Suprapubic skin (tissue), 4 donors: ENCODE measurements at regions not wholly inside any gene's neighbourhood (a gene's known extent, or its start where the extent isn't known, plus 50 kb on each side); places are given as distances from the start of the nearest gene placed in this dataset.

Source experiments
- DNase-seq, 2 donors: peaks; one replicate each; pipeline ENCODE4 v3.0.0-alpha.2; 2019; ENCODE audit warnings: low spot score in 2 of 2
- H3K27ac ChIP-seq: fragments of 200-600 bp; sonication (generic); one replicate; pipeline ENCODE4 v1.5.1; 2019
- H3K27me3 ChIP-seq: fragments of 200-600 bp; sonication (generic); one replicate; pipeline ENCODE4 v1.5.1; 2019
- H3K36me3 ChIP-seq: fragments of 200-600 bp; sonication (generic); one replicate; pipeline ENCODE4 v1.5.1; 2019
- H3K4me1 ChIP-seq: fragments of 200-600 bp; sonication (generic); one replicate; pipeline ENCODE4 v1.5.1; 2019
- H3K4me3 ChIP-seq: fragments of 200-600 bp; sonication (generic); one replicate; pipeline ENCODE4 v1.5.1; 2019; ENCODE audit warnings: mild to moderate bottlenecking
- H3K9me3 ChIP-seq: fragments of 200-600 bp; sonication (generic); one replicate; pipeline ENCODE4 v1.5.1; 2019
- CTCF ChIP-seq, 2 donors: fragments of 200-600 bp in 1 of 2; fragments of 450-650 bp in 1 of 2; sonication (generic) in 1 of 2; IDR thresholded peaks; one replicate each; pipeline ENCODE4 v1.5.1; 2016 to 2019; ENCODE audit warnings: antibody characterized with exemption in 2 of 2, mild to moderate bottlenecking in 1 of 2, moderate library complexity in 1 of 2
- EP300 ChIP-seq: sonication (generic); formaldehyde crosslinking; IDR thresholded peaks from one replicate; pipeline ENCODE4 v1.6.1; 2017; ENCODE audit warnings: antibody characterized with exemption
- POLR2A ChIP-seq, 2 donors: fragments of 450-650 bp; IDR thresholded peaks; one replicate each; pipeline ENCODE4 v1.6.1; 2017; ENCODE audit warnings: antibody characterized with exemption in 2 of 2, mild to moderate bottlenecking in 2 of 2, moderate library complexity in 2 of 2
- POLR2AphosphoS5 ChIP-seq, 3 donors: sonication (generic); formaldehyde crosslinking; IDR thresholded peaks; one replicate each; pipeline ENCODE4 v1.6.1; 2017; ENCODE audit warnings: antibody characterized with exemption in 3 of 3
- WGBS: methylation state at CpG from one replicate; pipeline ENCODE4 v1.1.5; 2018; 5-methylcytosine and 5-hydroxymethylcytosine counted together

- Histone ChIP-seq H3K27me3 (no peaks in the 10 kb centered on the region), H3K36me3 (no peaks in the 10 kb centered on the region), H3K9me3 (no peaks in the 10 kb centered on the region), H3K27ac (no peak overlapping the region), H3K4me1 (no peaks in the 10 kb centered on the region), H3K4me3 (no peak overlapping the region)
- 82% methylated on average over 1 of the region's 1 CpG for WGBS
- DNase-seq = no peak
- TF ChIP-seq CTCF (IDR thresholded peaks at IDR 0.05) (no peak), POLR2A (IDR thresholded peaks at IDR 0.05) (no peak), POLR2AphosphoS5 (IDR thresholded peaks at IDR 0.05) (no peak), EP300 (no peak)
Measured at GRCh38 chr9:25556540-25556939, 121.7 kb downstream of the TUSC1 start.

- 65% methylated on average over 3 of the region's 3 CpGs for WGBS
- Histone ChIP-seq H3K9me3 (no peaks in the 10 kb centered on the region), H3K4me3 (no peak overlapping the region), H3K27me3 (no peaks in the 10 kb centered on the region), H3K4me1 (no peaks in the 10 kb centered on the region), H3K36me3 (no peaks in the 10 kb centered on the region), H3K27ac (no peak overlapping the region)
- DNase-seq = no peak
- TF ChIP-seq EP300 (no peak), POLR2A (IDR thresholded peaks at IDR 0.05) (no peak), POLR2AphosphoS5 (IDR thresholded peaks at IDR 0.05) (no peak), CTCF (IDR thresholded peaks at IDR 0.05) (no peak)
Measured at GRCh38 chr9:25548847-25549246, 129.4 kb downstream of the TUSC1 start.

GRCh38 chr9:25543806-25544205, 134.4 kb downstream of the TUSC1 start:
- 88% methylated on average over 7 of the region's 7 CpGs for WGBS
- TF ChIP-seq CTCF (IDR thresholded peaks at IDR 0.05) = no peak
- no peak for TF ChIP-seq EP300
- no peak for TF ChIP-seq POLR2A (IDR thresholded peaks at IDR 0.05)
- no peak for TF ChIP-seq POLR2AphosphoS5 (IDR thresholded peaks at IDR 0.05)
- no peak overlapping the region for H3K27ac ChIP-seq
- H3K36me3 ChIP-seq = no peaks in the 10 kb centered on the region
- no peaks in the 10 kb centered on the region for H3K27me3 ChIP-seq
- no peak for DNase-seq
- H3K9me3 ChIP-seq = no peaks in the 10 kb centered on the region
- no peaks in the 10 kb centered on the region for H3K4me1 ChIP-seq
- no peak overlapping the region for H3K4me3 ChIP-seq

GRCh38 chr9:25542319-25542718, 135.9 kb downstream of the TUSC1 start:
- Histone ChIP-seq H3K4me3 (no peak overlapping the region), H3K9me3 (no peaks in the 10 kb centered on the region), H3K27me3 (no peaks in the 10 kb centered on the region), H3K36me3 (no peaks in the 10 kb centered on the region), H3K27ac (no peak overlapping the region), H3K4me1 (no peaks in the 10 kb centered on the region)
- no peak for DNase-seq
- no peak for TF ChIP-seq POLR2AphosphoS5 (IDR thresholded peaks at IDR 0.05)
- no peak for TF ChIP-seq CTCF (IDR thresholded peaks at IDR 0.05)
- no peak for TF ChIP-seq EP300
- no peak for TF ChIP-seq POLR2A (IDR thresholded peaks at IDR 0.05)
- 83% methylated on average over 8 of the region's 8 CpGs for WGBS

GRCh38 chr9:25537808-25538207, 140.4 kb downstream of the TUSC1 start:
- Histone ChIP-seq H3K9me3 (no peaks in the 10 kb centered on the region), H3K27ac (no peak overlapping the region), H3K27me3 (no peaks in the 10 kb centered on the region), H3K36me3 (no peaks in the 10 kb centered on the region), H3K4me1 (no peaks in the 10 kb centered on the region), H3K4me3 (no peak overlapping the region)
- 63% methylated on average over 2 of the region's 2 CpGs for WGBS
- no peak for DNase-seq
- no peak for TF ChIP-seq POLR2AphosphoS5 (IDR thresholded peaks at IDR 0.05)
- TF ChIP-seq CTCF (IDR thresholded peaks at IDR 0.05) = no peak
- TF ChIP-seq POLR2A (IDR thresholded peaks at IDR 0.05) = no peak
- no peak for TF ChIP-seq EP300
